Lung (tissue), 11 donors: ENCODE measurements at regions not wholly inside any gene's neighbourhood (a gene's known extent, or its start where the extent isn't known, plus 50 kb on each side); places are given as distances from the start of the nearest gene placed in this dataset.

Source experiments
- ATAC-seq: fragments of 200-7000 bp; cut with Tn5 transposase; one replicate; pipeline ENCODE4 v1.9.1; 2020; ENCODE audit warnings: moderate number of reproducible peaks; ENCODE audit not compliant: insufficient read depth, low FRiP score
- DNase-seq, 3 donors: peaks; one replicate each; pipeline ENCODE4 v3.0.0-alpha.2; 2013 to 2017
- H3K27ac ChIP-seq, 2 donors: one replicate each; pipeline ENCODE4 v1.5.1; 2013; ENCODE audit warnings: mild to moderate bottlenecking in 2 of 2, moderate library complexity in 2 of 2, control low read depth in 1 of 2, inconsistent platforms in 1 of 2, low read depth in 1 of 2, low read length in 1 of 2
- H3K27me3 ChIP-seq, 3 donors: one replicate each; pipeline ENCODE4 v1.5.1; 2013; ENCODE audit warnings: low read length in 2 of 3; ENCODE audit not compliant: control insufficient read depth in 3 of 3, insufficient read depth in 3 of 3
- H3K36me3 ChIP-seq, 4 donors: one replicate each; pipeline ENCODE4 v1.5.1; 2013; ENCODE audit warnings: low read length in 4 of 4, mild to moderate bottlenecking in 1 of 4, moderate library complexity in 1 of 4; ENCODE audit not compliant: control insufficient read depth in 4 of 4, insufficient read depth in 4 of 4
- H3K4me1 ChIP-seq, 5 donors: one replicate each; pipeline ENCODE4 v1.5.1; 2013; ENCODE audit warnings: low read length in 5 of 5, mild to moderate bottlenecking in 2 of 5, moderate library complexity in 1 of 5; ENCODE audit not compliant: control insufficient read depth in 5 of 5, insufficient read depth in 5 of 5
- H3K4me3 ChIP-seq: one replicate; pipeline ENCODE4 v1.5.1; 2013; ENCODE audit warnings: mild to moderate bottlenecking, control low read depth, moderate library complexity
- H3K9ac ChIP-seq, 2 donors: one replicate each; pipeline ENCODE4 v1.5.1; 2013; ENCODE audit warnings: low read length in 2 of 2, control low read depth in 1 of 2; ENCODE audit not compliant: insufficient read depth in 1 of 2
- H3K9me3 ChIP-seq, 4 donors: one replicate each; pipeline ENCODE4 v1.5.1; 2013; ENCODE audit warnings: low read length in 3 of 4, mild to moderate bottlenecking in 1 of 4, moderate library complexity in 1 of 4; ENCODE audit not compliant: control insufficient read depth in 4 of 4, insufficient read depth in 3 of 4
- CTCF ChIP-seq: IDR thresholded peaks from 2 replicates; pipeline ENCODE4 v1.5.1; 2012; ENCODE audit warnings: mild to moderate bottlenecking; ENCODE audit errors: control extremely low read depth, extremely low read depth
- whole genome bisulfite sequencing, 2 donors: extraction: QIAGEN DNeasy Blood & Tissue Kit; methylation state at CpG; one replicate each; pipeline ENCODE4 v1.1.7; 2013; 5-methylcytosine and 5-hydroxymethylcytosine counted together
- donor health status: control.
- donor health status: control.
- donor health status: Bipolar disorder and iron deficiency.
- donor health status: healthy.
- donor health status: DM: yes; HTN: yes; CAD: no.

GRCh38 chr10:121069061-121069850 is 218.1 kb downstream of the WDR11 start:
- WGBS, 2 donors: 79 to 84% methylated on average over 9 of the region's 9 CpGs
- Histone ChIP-seq H3K9ac (no peak overlapping the region), H3K27ac (peak overlapping the region in 1 of 2 donors; percentile 4), H3K4me1 (peaks cover 0 to 18% (median 4%) of the 10 kb centered on the region in 5 donors), H3K27me3 (no peaks in the 10 kb centered on the region), H3K9me3 (no peaks in the 10 kb centered on the region), H3K4me3 (no peak overlapping the region), H3K36me3 (no peaks in the 10 kb centered on the region)
- no peak for TF ChIP-seq CTCF
- no peak for DNase-seq
- no peak for ATAC-seq

- Histone ChIP-seq H3K36me3 (no peaks in the 10 kb centered on the region), H3K27ac (peak overlapping the region in 1 of 2 donors; percentile 78), H3K9ac (peak overlapping the region in 1 of 2 donors; percentile 2), H3K4me3 (no peak overlapping the region), H3K4me1 (peaks cover 0 to 18% (median 4%) of the 10 kb centered on the region in 5 donors), H3K27me3 (no peaks in the 10 kb centered on the region), H3K9me3 (no peaks in the 10 kb centered on the region)
- peak in 2 of 3 donors; percentile 72 to 73 for DNase-seq
- ATAC-seq: peak; percentile 43
- WGBS, 2 donors: 48 to 65% methylated on average over 6 of the region's 6 CpGs
- no peak for TF ChIP-seq CTCF
These were observed 219.3 kb downstream of the WDR11 start for GRCh38 chr10:121070275-121071070.

- Histone ChIP-seq H3K9me3 (peaks cover 0 to 1% (median 0%) of the 10 kb centered on the region in 4 donors), H3K9ac (no peak overlapping the region), H3K4me1 (peaks cover 0 to 23% (median 12%) of the 10 kb centered on the region in 5 donors), H3K27me3 (no peaks in the 10 kb centered on the region), H3K36me3 (no peaks in the 10 kb centered on the region), H3K27ac (no peak overlapping the region), H3K4me3 (no peak overlapping the region)
- no peak for TF ChIP-seq CTCF
- DNase-seq (peak in 2 of 3 donors; percentile 40 to 44), ATAC-seq (no peak)
- WGBS, 2 donors: 66 to 78% methylated on average over 2 of the region's 2 CpGs
These were observed 220.7 kb downstream of the WDR11 start for GRCh38 chr10:121071901-121072300.
